ENCODE measurements at regions not wholly inside any gene's neighbourhood (a gene's known extent, or its start where the extent isn't known, plus 50 kb on each side); places are given as distances from the start of the nearest gene placed in this dataset.
A peak's percentile ranks its signal among the peaks of the same experiment; 100 is the strongest.

DNA sequence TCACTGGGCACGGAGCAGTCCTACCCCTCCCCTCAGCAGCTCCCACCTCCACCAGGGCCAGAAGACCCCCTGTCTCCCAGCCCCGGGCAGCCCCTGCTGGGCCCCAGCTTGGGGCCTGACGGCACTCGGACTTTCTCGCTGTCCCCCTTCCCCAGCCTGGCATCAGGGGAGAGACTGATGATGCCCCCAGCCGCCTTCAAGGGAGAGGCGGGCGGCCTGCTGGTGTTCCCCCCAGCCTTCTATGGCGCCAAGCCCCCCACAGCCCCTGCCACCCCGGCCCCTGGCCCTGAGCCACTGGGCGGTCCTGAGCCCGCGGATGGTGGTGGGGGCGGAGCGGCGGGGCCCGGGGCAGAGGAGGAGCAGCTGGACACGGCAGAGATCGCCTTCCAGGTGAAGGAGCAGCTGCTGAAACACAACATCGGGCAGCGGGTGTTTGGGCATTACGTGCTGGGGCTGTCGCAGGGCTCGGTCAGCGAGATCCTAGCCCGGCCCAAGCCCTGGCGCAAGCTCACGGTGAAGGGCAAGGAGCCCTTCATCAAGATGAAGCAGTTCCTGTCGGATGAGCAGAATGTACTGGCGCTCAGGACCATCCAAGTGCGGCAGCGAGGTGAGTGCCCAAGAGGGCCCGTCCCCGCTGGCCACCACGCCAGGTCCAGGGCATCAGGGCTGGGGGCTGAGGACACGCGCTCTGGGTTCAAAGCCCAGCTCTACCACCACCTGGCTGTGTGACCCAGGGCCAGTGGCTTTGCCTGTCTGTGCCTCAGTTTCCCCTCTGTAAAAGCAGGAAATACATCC lies 58.6 kb downstream of the PHETA1 start:
- TF ChIP-seq, protein P1, sequence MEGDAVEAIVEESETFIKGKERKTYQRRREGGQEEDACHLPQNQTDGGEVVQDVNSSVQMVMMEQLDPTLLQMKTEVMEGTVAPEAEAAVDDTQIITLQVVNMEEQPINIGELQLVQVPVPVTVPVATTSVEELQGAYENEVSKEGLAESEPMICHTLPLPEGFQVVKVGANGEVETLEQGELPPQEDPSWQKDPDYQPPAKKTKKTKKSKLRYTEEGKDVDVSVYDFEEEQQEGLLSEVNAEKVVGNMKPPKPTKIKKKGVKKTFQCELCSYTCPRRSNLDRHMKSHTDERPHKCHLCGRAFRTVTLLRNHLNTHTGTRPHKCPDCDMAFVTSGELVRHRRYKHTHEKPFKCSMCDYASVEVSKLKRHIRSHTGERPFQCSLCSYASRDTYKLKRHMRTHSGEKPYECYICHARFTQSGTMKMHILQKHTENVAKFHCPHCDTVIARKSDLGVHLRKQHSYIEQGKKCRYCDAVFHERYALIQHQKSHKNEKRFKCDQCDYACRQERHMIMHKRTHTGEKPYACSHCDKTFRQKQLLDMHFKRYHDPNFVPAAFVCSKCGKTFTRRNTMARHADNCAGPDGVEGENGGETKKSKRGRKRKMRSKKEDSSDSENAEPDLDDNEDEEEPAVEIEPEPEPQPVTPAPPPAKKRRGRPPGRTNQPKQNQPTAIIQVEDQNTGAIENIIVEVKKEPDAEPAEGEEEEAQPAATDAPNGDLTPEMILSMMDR (conservative IDR thresholded peaks at IDR 0.05), result no peak
- TF ChIP-seq ZFX (IDR thresholded peaks at IDR 0.05), result no peak
- H3K27ac ChIP-seq, result no peak overlapping the region

DNA sequence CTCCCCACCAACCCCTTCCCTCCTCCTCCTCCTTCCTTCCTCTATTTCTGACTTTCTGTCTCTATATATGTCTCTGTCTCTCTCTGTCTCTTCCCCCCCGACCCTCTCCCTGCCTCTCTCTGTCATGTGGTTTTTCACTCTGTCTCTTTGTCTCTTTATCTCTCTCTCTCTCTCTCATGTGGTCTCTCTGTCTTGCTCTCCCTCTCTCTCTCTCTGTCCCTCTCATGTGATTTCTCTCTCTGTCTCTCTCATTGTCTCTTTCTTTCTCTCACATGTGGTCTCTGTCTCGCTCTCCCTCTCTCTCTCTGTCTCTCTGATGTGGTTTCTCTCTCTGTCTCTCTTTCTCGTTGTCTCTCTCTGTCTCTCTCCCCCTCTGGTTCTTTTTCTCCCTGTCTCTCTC lies 59.3 kb downstream of the PHETA1 start:
- no peak for TF ChIP-seq ZFX (IDR thresholded peaks at IDR 0.05)
- TF ChIP-seq, protein P1 (conservative IDR thresholded peaks at IDR 0.05), result no peak

DNA sequence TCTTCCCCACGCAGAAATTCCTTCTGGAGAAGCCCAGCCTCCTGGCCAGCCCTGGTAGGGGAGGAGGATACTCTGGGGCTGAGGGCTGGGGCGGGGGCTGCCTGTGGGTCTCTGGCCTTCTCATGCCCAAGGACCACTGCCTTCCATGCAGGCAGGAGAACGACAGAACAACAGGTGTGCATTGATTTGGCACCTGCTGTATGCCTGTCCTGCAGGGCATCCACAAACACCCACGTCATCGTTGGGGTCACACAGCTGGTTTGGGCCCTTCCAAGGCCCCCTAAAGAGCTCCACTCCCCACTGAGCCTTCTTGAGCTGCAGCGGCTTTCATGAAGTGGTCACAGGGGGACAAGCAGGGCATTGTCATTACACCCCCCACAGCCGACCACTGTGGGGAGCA lies 60.4 kb downstream of the PHETA1 start:
- no peak overlapping the region for H3K27ac ChIP-seq
- TF ChIP-seq, protein P1 (conservative IDR thresholded peaks at IDR 0.05), result no peak
- no peak for TF ChIP-seq ZFX (IDR thresholded peaks at IDR 0.05)

More for the DNA sequence above, 59.3 kb downstream of the PHETA1 start:
- H3K27ac ChIP-seq, result no peak overlapping the region

DNA sequence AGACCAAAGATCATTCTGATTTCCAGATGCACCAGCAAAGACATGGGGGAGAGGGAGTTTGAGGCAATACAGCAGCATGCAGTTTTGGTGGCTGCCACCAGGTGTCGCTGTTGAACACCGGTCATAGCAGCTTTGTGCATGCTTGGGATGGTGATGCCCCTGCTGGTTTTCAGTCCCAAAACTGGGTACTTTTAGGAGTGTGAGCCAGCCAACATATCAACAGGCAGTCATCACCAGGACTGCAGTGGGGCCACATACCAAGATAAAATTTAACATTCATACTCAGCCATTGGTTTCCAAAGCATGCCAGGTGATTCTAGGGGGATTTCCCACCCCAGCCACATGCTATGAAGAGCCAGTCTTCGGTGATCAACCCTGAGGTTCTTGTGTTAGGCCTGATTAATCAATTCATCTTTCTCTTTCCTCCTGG lies 64.2 kb downstream of the PHETA1 start:
- no peak for TF ChIP-seq ZFX (IDR thresholded peaks at IDR 0.05)
- TF ChIP-seq, protein P1 (conservative IDR thresholded peaks at IDR 0.05), result peak; percentile 84
- H3K27ac ChIP-seq, result no peak overlapping the region

DNA sequence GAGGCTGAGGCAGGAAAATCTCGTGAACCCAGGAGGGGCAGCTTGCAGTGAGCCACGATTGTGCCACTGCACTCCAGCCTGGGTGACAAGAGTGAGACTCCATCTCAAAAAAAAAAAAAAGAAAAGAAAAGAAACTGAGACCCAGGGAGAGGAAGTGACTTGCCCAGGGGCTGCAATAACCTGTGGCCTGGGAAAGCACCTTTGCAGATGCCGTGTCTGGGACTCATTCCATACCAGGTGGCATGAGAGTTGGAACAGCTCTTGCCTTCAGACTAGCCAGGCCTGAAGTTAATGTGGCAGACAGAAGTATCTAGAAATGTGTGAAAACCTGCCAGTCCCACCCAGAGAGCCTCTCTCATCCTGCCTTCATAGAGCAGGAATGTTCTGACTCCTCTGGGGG lies 65.4 kb downstream of the PHETA1 start:
- TF ChIP-seq, protein P1 (conservative IDR thresholded peaks at IDR 0.05), result no peak
- no peak for TF ChIP-seq ZFX (IDR thresholded peaks at IDR 0.05)
- no peak overlapping the region for H3K27ac ChIP-seq

DNA sequence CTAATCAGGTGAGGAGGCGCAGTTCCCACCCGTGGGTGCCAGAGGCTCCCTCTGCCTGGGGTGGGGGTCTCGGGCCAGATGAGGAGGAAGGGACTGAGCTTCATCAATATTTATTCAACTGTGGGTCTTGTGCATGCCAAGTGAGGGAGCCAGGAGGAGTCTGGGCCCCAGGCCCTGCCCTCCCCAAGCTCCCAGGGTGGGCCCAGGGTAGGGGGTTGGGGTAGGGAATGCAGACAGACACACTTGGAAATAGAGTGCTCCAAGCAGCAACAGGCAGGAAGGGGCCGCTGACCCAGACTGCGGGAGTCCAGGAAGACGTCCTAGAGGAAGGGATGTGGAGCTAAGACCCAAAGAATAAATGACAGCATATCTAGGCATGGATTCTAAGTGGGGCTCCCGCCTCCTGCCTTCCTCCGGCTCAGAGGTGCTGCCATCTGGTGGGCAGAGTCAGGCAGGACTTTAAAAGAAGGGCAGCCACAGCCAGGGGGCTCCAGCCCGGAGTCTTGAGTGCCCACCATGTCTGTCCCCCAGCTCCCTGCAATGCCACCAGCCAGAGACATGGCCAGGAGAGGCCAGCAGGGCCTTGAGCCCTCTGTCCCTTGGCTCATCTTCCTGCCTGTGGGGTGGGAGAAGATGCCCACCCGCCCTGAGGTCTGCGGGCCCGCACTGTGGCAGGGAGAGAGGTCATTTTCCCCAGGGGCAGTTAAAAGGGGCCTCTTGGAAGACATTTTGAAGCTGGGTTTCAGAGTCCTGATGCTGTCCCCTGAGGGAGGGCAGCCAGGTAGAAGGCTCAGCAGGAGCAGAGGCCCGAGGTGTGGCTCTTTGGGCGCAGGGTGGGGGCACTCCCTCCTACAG lies 70.1 kb downstream of the PHETA1 start:
- no peak overlapping the region for H3K27ac ChIP-seq
- TF ChIP-seq ZFX (IDR thresholded peaks at IDR 0.05), result no peak
- TF ChIP-seq, protein P1 (conservative IDR thresholded peaks at IDR 0.05), result peak; percentile 83
